Limb (tissue), 2 donors: ENCODE measurements at regions not wholly inside any gene's neighbourhood (a gene's known extent, or its start where the extent isn't known, plus 50 kb on each side); places are given as distances from the start of the nearest gene placed in this dataset.
"Not testable (repeated sequence)": the region's sequence is repeated elsewhere in the genome, so short reads cannot be mapped to it uniquely, and the experiment has no call there.

Source experiments
- DNase-seq, 2 donors: peaks; one replicate each; pipeline ENCODE4 v3.0.0-alpha.2; 2016; ENCODE audit errors: extremely low spot score in 2 of 2

GRCh38 chr2:207439881-207440280 lies 89.9 kb upstream of the CREB1 start:
- not testable (repeated sequence) for DNase-seq

- DNase-seq = no peak
Observed at GRCh38 chr2:207444756-207445155, 85.0 kb upstream of the CREB1 start.

GRCh38 chr2:207446653-207447052 lies 83.1 kb upstream of the CREB1 start:
- DNase-seq = no peak

- DNase-seq = no peak
Observed at GRCh38 chr2:207448006-207448405, 81.8 kb upstream of the CREB1 start.

- no peak for DNase-seq
Observed at GRCh38 chr2:207449642-207450165, 80.1 kb upstream of the CREB1 start.

- no peak for DNase-seq
Observed at GRCh38 chr2:207450186-207450585, 79.6 kb upstream of the CREB1 start.

- no peak for DNase-seq
Observed at GRCh38 chr2:207458582-207458981, 71.2 kb upstream of the CREB1 start.

- no peak for DNase-seq
Observed at GRCh38 chr2:207459990-207460757, 69.6 kb upstream of the CREB1 start.

GRCh38 chr2:207463433-207463832 lies 66.3 kb upstream of the CREB1 start:
- no peak for DNase-seq

- no peak for DNase-seq
Observed at GRCh38 chr2:207464007-207464406, 65.8 kb upstream of the CREB1 start.

GRCh38 chr2:207465894-207466293 lies 63.9 kb upstream of the CREB1 start:
- no peak for DNase-seq

- DNase-seq = no peak
Observed at GRCh38 chr2:207467716-207468347, 61.9 kb upstream of the CREB1 start.

GRCh38 chr2:207468488-207468887 lies 61.3 kb upstream of the CREB1 start:
- no peak for DNase-seq

GRCh38 chr2:207469451-207469850 lies 60.3 kb upstream of the CREB1 start:
- DNase-seq = no peak

GRCh38 chr2:207469943-207470729 lies 59.6 kb upstream of the CREB1 start:
- no peak for DNase-seq

- no peak for DNase-seq
Observed at GRCh38 chr2:207471261-207471660, 58.5 kb upstream of the CREB1 start.

- no peak for DNase-seq
Observed at GRCh38 chr2:207472343-207473048, 57.3 kb upstream of the CREB1 start.

- DNase-seq = peak; percentile 57 to 63
Observed at GRCh38 chr2:207473049-207473930, 56.5 kb upstream of the CREB1 start.

GRCh38 chr2:207473931-207474235 lies 55.9 kb upstream of the CREB1 start:
- DNase-seq = no peak

GRCh38 chr2:207474863-207475485 lies 54.8 kb upstream of the CREB1 start:
- peak in 1 of 2 donors; percentile 73 for DNase-seq
